H1 (cell line): ENCODE measurements at regions not wholly inside any gene's neighbourhood (a gene's known extent, or its start where the extent isn't known, plus 50 kb on each side); places are given as distances from the start of the nearest gene placed in this dataset.

ENCODE experiments used
- CTCF ChIA-PET: fragments of 300-600 bp; sonication (Branson Sonifier 250); formaldehyde crosslinking; loops from one replicate; lab custom pipeline; 2021; ENCODE audit not compliant: partially characterized antibody; lab: Charles Lee
- POLR2A ChIA-PET: fragments of 300-600 bp; sonication (Branson Sonifier 250); formaldehyde crosslinking; loops from one replicate; lab custom pipeline; 2021; ENCODE audit warnings: inconsistent platforms; ENCODE audit not compliant: partially characterized antibody; lab: Charles Lee
- DNase-seq, 2 experiments: peaks; one replicate each; pipeline versions ENCODE4 v3.0.0 to v3.0.0-alpha.2; 2010 to 2022; ENCODE audit warnings: low spot score in 2 of 2, low read depth in 1 of 2, mixed read lengths in 1 of 2
- FAIRE-seq: peaks from 2 replicates; lab custom pipeline; 2011; peaks lifted over from hg19 to GRCh38; lab: Jason Lieb, UNC
- H2AFZ ChIP-seq: 2 replicates; pipeline ENCODE4 v1.8.1; 2012; ENCODE audit warnings: low read length, inconsistent platforms
- H2AK5ac ChIP-seq: 2 replicates; pipeline ENCODE4 v1.6.1; 2013; ENCODE audit warnings: low read depth, low read length
- H2BK120ac ChIP-seq: replicated peaks from 2 replicates; pipeline ENCODE3; 2013; ENCODE audit warnings: low read depth, low read length, inconsistent platforms
- H2BK12ac ChIP-seq: 2 replicates; pipeline ENCODE4 v1.6.1; 2013; ENCODE audit warnings: low read depth, low read length
- H2BK15ac ChIP-seq: 2 replicates; pipeline ENCODE4 v1.6.1; 2013; ENCODE audit warnings: low read length
- H2BK20ac ChIP-seq: 2 replicates; pipeline ENCODE4 v1.6.1; 2013; ENCODE audit warnings: low read length
- H2BK5ac ChIP-seq: 2 replicates; pipeline ENCODE4 v1.6.1; 2013; ENCODE audit warnings: low read depth, low read length
- H3K14ac ChIP-seq: 2 replicates; pipeline ENCODE4 v1.6.1; 2013; ENCODE audit warnings: inconsistent platforms; ENCODE audit not compliant: insufficient read length
- H3K18ac ChIP-seq: 2 replicates; pipeline ENCODE4 v1.6.1; 2013; ENCODE audit warnings: low read length; ENCODE audit errors: extremely low read depth
- H3K23ac ChIP-seq: 2 replicates; pipeline ENCODE4 v1.6.1; 2013; ENCODE audit warnings: inconsistent platforms; ENCODE audit not compliant: insufficient read length
- H3K23me2 ChIP-seq: 2 replicates; pipeline ENCODE4 v1.6.1; 2013; ENCODE audit warnings: low read depth, low read length
- H3K27ac ChIP-seq: 2 replicates; pipeline ENCODE4 v1.6.1; 2011; ENCODE audit warnings: low read depth, low read length, inconsistent platforms
- H3K27me3 ChIP-seq, 4 experiments: replicated peaks in 1 of 4; 1 replicate in 1 of 4; 2 replicates in 3 of 4; pipeline versions ENCODE4 v1.6.1 to v1.8.1; 2011 to 2013; ENCODE audit warnings: low read length in 3 of 4, mild to moderate bottlenecking in 3 of 4, inconsistent platforms in 2 of 4, mixed read lengths in 2 of 4, moderate library complexity in 1 of 4; ENCODE audit not compliant: control insufficient read depth in 3 of 4, insufficient read depth in 3 of 4; ENCODE audit errors: extremely low read depth in 1 of 4
- H3K36me3 ChIP-seq, 4 experiments: 2 replicates each; pipeline versions ENCODE4 v1.6.1 to v1.8.1; 2011 to 2013; ENCODE audit warnings: mild to moderate bottlenecking in 4 of 4, low read length in 3 of 4, moderate library complexity in 2 of 4, control low read depth in 1 of 4, inconsistent platforms in 1 of 4; ENCODE audit not compliant: insufficient read depth in 4 of 4, control insufficient read depth in 2 of 4
- H3K4ac ChIP-seq: replicated peaks from 2 replicates; pipeline ENCODE3; 2013; ENCODE audit warnings: low read length, low read depth, mixed read lengths, inconsistent platforms; ENCODE audit not compliant: insufficient read length
- H3K4me1 ChIP-seq, 4 experiments: replicated peaks in 1 of 4; 1 replicate in 1 of 4; 2 replicates in 3 of 4; pipeline versions ENCODE4 v1.6.1 to v1.8.1; 2011 to 2013; ENCODE audit warnings: low read length in 3 of 4, inconsistent platforms in 2 of 4, mixed read lengths in 1 of 4; ENCODE audit not compliant: insufficient read depth in 4 of 4, control insufficient read depth in 3 of 4
- H3K4me2 ChIP-seq, 2 experiments: 2 replicates each; pipeline versions ENCODE4 v1.6.1 to v1.8.1; 2011 to 2013; ENCODE audit warnings: low read depth in 2 of 2, low read length in 2 of 2, control low read depth in 1 of 2, inconsistent platforms in 1 of 2, mild to moderate bottlenecking in 1 of 2; ENCODE audit not compliant: insufficient read depth in 1 of 2
- H3K4me3 ChIP-seq, 4 experiments: fragments of 200-600, 300-600 bp in 1 of 4; sonication (generic), shearing (Covaris generic), sonication (Bioruptor Twin) in 1 of 4; 2 replicates each; pipeline versions ENCODE4 v1.5.1 to v1.8.1; 2011 to 2016; ENCODE audit warnings: low read length in 4 of 4, low read depth in 3 of 4, control low read depth in 2 of 4, inconsistent platforms in 2 of 4, mild to moderate bottlenecking in 2 of 4, mixed read lengths in 1 of 4, moderate library complexity in 1 of 4; ENCODE audit not compliant: insufficient read depth in 2 of 4; ENCODE audit errors: extremely low read depth in 1 of 4
- H3K56ac ChIP-seq: replicated peaks from 2 replicates; pipeline ENCODE3; 2013; ENCODE audit warnings: low read depth, mild to moderate bottlenecking, mixed read lengths, low read length, inconsistent platforms; ENCODE audit not compliant: insufficient read length
- H3K79me1 ChIP-seq: 2 replicates; pipeline ENCODE4 v1.6.1; 2013; ENCODE audit warnings: low read depth, low read length, control low read depth
- H3K79me2 ChIP-seq, 2 experiments: 2 replicates each; pipeline versions ENCODE4 v1.6.1 to v1.8.1; 2012 to 2013; ENCODE audit warnings: low read length in 2 of 2, mild to moderate bottlenecking in 2 of 2, inconsistent platforms in 1 of 2; ENCODE audit not compliant: insufficient read depth in 2 of 2, control insufficient read depth in 1 of 2
- H3K9ac ChIP-seq, 4 experiments: replicated peaks in 1 of 4; 1 replicate in 1 of 4; 2 replicates in 3 of 4; pipeline versions ENCODE4 v1.6.1 to v1.8.1; 2011 to 2013; ENCODE audit warnings: low read depth in 3 of 4, low read length in 3 of 4, control low read depth in 2 of 4, mild to moderate bottlenecking in 2 of 4, moderate library complexity in 2 of 4, inconsistent platforms in 1 of 4; ENCODE audit errors: extremely low read depth in 1 of 4
- H3K9me3 ChIP-seq, 2 experiments: 2 replicates each; pipeline versions ENCODE4 v1.6.1 to v1.8.1; 2012 to 2013; ENCODE audit warnings: mild to moderate bottlenecking in 2 of 2, moderate library complexity in 2 of 2, control low read depth in 1 of 2, inconsistent platforms in 1 of 2, low read depth in 1 of 2, low read length in 1 of 2, mixed read lengths in 1 of 2; ENCODE audit not compliant: insufficient read depth in 2 of 2
- H4K20me1 ChIP-seq, 2 experiments: replicated peaks in 1 of 2; 2 replicates each; pipeline versions ENCODE3 to v1.8.1; 2011 to 2013; ENCODE audit warnings: inconsistent platforms in 2 of 2, low read length in 2 of 2, mild to moderate bottlenecking in 1 of 2; ENCODE audit not compliant: insufficient read depth in 2 of 2, control insufficient read depth in 1 of 2
- H4K5ac ChIP-seq: 2 replicates; pipeline ENCODE4 v1.6.1; 2013; ENCODE audit warnings: low read length, low read depth, mixed read lengths, inconsistent platforms; ENCODE audit not compliant: insufficient read length
- H4K8ac ChIP-seq: 2 replicates; pipeline ENCODE4 v1.8.0; 2013; ENCODE audit warnings: mild to moderate bottlenecking, moderate library complexity, low read length, inconsistent platforms; ENCODE audit not compliant: insufficient read depth; ENCODE audit errors: extremely low read depth
- H4K91ac ChIP-seq: replicated peaks from 2 replicates; pipeline ENCODE3; 2013; ENCODE audit warnings: low read length, mixed read lengths, inconsistent platforms; ENCODE audit not compliant: insufficient read length
- CHD2 ChIP-seq: IDR thresholded peaks from 2 replicates; pipeline ENCODE4 v1.6.1; 2012; ENCODE audit warnings: low read length, improper control_type of control experiment
- CTCF ChIP-seq, 3 experiments: IDR thresholded peaks; 1 replicate in 2 of 3; 2 replicates in 1 of 3; pipeline versions ENCODE4 v1.5.1 to v1.6.1; 2011; ENCODE audit warnings: low read length in 3 of 3, mild to moderate bottlenecking in 3 of 3, inconsistent platforms in 2 of 3, low read depth in 1 of 3, moderate library complexity in 1 of 3; ENCODE audit not compliant: insufficient read depth in 1 of 3; ENCODE audit errors: control extremely low read depth in 1 of 3
- KDM5A ChIP-seq: fragments of 200-600 bp; IDR thresholded peaks from 2 replicates; pipeline ENCODE4 v1.7.1; 2012; ENCODE audit warnings: mild to moderate bottlenecking, low read length, inconsistent platforms, mixed read lengths
- MAFK ChIP-seq: IDR thresholded peaks from 2 replicates; pipeline ENCODE4 v1.6.1; 2012; ENCODE audit warnings: low read depth, mild to moderate bottlenecking, improper control_type of control experiment, low read length
- SIN3A ChIP-seq, 2 experiments: IDR thresholded peaks in 1 of 2; conservative IDR thresholded peaks in 1 of 2; 2 replicates each; pipeline ENCODE4 v1.6.1; 2011 to 2012; ENCODE audit warnings: low read length in 2 of 2, improper control_type of control experiment in 1 of 2, low read depth in 1 of 2, mild to moderate bottlenecking in 1 of 2
- SP2 ChIP-seq: IDR thresholded peaks from 2 replicates; pipeline ENCODE4 v1.6.1; 2012; ENCODE audit warnings: mild to moderate bottlenecking, low read length, inconsistent platforms
- SRF ChIP-seq: IDR thresholded peaks from 2 replicates; pipeline ENCODE4 v1.6.1; 2011; ENCODE audit warnings: mild to moderate bottlenecking, low read depth, low read length, moderate library complexity
- TBP ChIP-seq: IDR thresholded peaks from 2 replicates; pipeline ENCODE4 v1.6.1; 2011; ENCODE audit warnings: low read depth, low read length, improper control_type of control experiment
- WGBS, 2 experiments: shearing (Covaris generic) in 1 of 2; methylation state at CpG; one replicate each; pipeline versions ENCODE4 v1.1.6 to v1.1.7; 2013 to 2015; ENCODE audit warnings: low lambda C conversion rate in 2 of 2, mixed read lengths in 2 of 2, inconsistent platforms in 1 of 2, low coverage in 1 of 2, missing lambda C conversion rate in 1 of 2; ENCODE audit not compliant: insufficient replicate concordance in 2 of 2, insufficient coverage in 1 of 2, insufficient read length in 1 of 2; ENCODE audit errors: extremely low coverage in 1 of 2, missing lambda C conversion rate in 1 of 2; 5-methylcytosine and 5-hydroxymethylcytosine counted together
- TF ChIP-seq, protein P1 (sequence below): IDR thresholded peaks from 2 replicates; pipeline ENCODE4 v1.6.1; 2011; ENCODE audit warnings: low read length, improper control_type of control experiment

DNA sequence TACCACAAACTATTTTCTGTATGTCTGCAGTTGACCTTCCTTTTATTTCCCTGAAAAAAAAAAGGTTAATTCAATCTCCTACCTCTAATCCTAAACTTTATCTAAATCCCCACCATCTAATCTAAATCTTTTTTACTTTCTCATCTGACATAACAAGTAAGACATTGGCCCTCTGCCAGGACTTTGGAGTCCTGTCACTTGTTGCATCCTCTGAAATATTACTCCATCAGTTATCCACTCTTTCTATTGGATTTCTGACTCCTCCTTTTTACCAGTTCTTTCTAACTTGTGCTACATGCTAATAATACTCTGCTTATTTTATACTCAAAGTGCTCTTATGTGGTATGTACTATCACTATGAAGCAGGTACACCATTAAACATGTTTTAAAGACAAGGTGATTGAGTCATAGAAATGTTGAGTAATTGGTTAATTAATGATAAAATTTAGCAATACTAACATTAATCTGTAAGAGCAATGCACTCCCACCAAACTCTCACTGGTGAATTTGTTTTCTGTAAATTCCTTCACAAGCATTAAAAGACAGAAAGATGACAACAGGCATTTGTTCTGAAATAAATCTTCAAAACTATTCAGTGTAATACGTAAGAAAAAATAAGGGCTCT is 914.2 kb upstream of the RAG2 start:
- no peak overlapping the region for H4K5ac ChIP-seq
- no peaks in the 10 kb centered on the region for H3K36me3 ChIP-seq
- no peak overlapping the region for H2BK5ac ChIP-seq
- H3K4me1 ChIP-seq: no peaks in the 10 kb centered on the region
- H2AK5ac ChIP-seq: no peak overlapping the region
- no peak overlapping the region for H3K9ac ChIP-seq
- no peak overlapping the region for H2BK15ac ChIP-seq
- no peaks in the 10 kb centered on the region for H3K27me3 ChIP-seq
- no peaks in the 10 kb centered on the region for H3K79me1 ChIP-seq
- no peak overlapping the region for H2BK120ac ChIP-seq
- FAIRE-seq (no peak), DNase-seq (no peak)
- H3K79me2 ChIP-seq: no peaks in the 10 kb centered on the region
- H2BK20ac ChIP-seq: no peak overlapping the region
- H3K4me2 ChIP-seq: no peak overlapping the region
- POLR2A ChIA-PET: no interaction called here
- H3K18ac ChIP-seq: no peak overlapping the region
- no peak overlapping the region for H2BK12ac ChIP-seq
- no peaks in the 10 kb centered on the region for H4K20me1 ChIP-seq
- no peak overlapping the region for H4K91ac ChIP-seq
- H4K8ac ChIP-seq: no peak overlapping the region
- no peak overlapping the region for H3K23ac ChIP-seq
- H3K4ac ChIP-seq: no peak overlapping the region
- CTCF ChIA-PET: no interaction called here
- H3K14ac ChIP-seq: no peak overlapping the region
- peaks cover 0 to 5% of the 10 kb centered on the region in 2 experiments; a peak in 1 of 4 replicates for H3K9me3 ChIP-seq
- no peak overlapping the region for H3K27ac ChIP-seq
- H3K23me2 ChIP-seq: no peaks in the 10 kb centered on the region; the same call in 1 of the 2 replicates
- H3K56ac ChIP-seq: no peak overlapping the region
- H2AFZ ChIP-seq: no peak overlapping the region
- WGBS, 2 experiments: 72% methylated on average over 1 of the region's 1 CpG; no CpG with 5 or more reads in 1 of the 2 experiments
- H3K4me3 ChIP-seq: no peak overlapping the region
- TF ChIP-seq MAFK (no peak), KDM5A (no peak), CTCF (IDR thresholded peaks at IDR 0.05; ENCODE audit: control extremely low read depth in 1 of 3, insufficient read depth in 1 of 3, low read depth in 1 of 3, low read length in 3 of 3) (no peak), SIN3A (conservative IDR thresholded peaks at IDR 0.05 in 1 of 2, IDR thresholded peaks at IDR 0.05 in 1 of 2; ENCODE audit: low read depth in 1 of 2, low read length in 2 of 2) (no peak), CHD2 (no peak), SP2 (no peak), SRF (no peak), TBP (no peak)
- TF ChIP-seq, protein P1, sequence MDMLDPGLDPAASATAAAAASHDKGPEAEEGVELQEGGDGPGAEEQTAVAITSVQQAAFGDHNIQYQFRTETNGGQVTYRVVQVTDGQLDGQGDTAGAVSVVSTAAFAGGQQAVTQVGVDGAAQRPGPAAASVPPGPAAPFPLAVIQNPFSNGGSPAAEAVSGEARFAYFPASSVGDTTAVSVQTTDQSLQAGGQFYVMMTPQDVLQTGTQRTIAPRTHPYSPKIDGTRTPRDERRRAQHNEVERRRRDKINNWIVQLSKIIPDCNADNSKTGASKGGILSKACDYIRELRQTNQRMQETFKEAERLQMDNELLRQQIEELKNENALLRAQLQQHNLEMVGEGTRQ: no peak
